GM12872 (cell line): ENCODE measurements at regions not wholly inside any gene's neighbourhood (a gene's known extent, or its start where the extent isn't known, plus 50 kb on each side); places are given as distances from the start of the nearest gene placed in this dataset.

ENCODE experiments used
- TF ChIP-seq, protein P1 (sequence below): IDR thresholded peaks from 3 replicates; pipeline ENCODE4 v1.5.1; 2011; ENCODE audit warnings: low read depth, mild to moderate bottlenecking, low read length, moderate library complexity; ENCODE audit not compliant: insufficient read depth

DNA sequence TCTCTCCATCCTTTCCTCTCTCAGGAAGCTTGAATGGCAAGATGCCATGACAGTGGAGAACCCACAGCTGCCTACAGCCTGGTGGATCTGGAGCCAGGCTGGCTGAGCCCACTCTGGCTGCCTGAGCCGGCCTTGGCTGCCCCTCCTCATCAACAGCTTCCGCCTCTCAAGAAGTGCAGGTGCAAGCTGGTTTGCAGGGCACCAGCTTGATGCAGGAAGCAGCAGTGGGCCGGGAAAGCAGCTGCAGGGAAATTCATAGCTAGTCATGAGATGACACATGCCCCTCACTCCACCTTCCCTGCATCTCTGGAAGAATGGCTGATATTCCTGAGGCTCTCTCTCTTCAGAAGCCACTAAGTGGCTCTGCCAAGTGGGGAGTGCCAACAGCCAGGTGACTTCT, 289.1 kb downstream of the RPS29 start:
- TF ChIP-seq, protein P1, sequence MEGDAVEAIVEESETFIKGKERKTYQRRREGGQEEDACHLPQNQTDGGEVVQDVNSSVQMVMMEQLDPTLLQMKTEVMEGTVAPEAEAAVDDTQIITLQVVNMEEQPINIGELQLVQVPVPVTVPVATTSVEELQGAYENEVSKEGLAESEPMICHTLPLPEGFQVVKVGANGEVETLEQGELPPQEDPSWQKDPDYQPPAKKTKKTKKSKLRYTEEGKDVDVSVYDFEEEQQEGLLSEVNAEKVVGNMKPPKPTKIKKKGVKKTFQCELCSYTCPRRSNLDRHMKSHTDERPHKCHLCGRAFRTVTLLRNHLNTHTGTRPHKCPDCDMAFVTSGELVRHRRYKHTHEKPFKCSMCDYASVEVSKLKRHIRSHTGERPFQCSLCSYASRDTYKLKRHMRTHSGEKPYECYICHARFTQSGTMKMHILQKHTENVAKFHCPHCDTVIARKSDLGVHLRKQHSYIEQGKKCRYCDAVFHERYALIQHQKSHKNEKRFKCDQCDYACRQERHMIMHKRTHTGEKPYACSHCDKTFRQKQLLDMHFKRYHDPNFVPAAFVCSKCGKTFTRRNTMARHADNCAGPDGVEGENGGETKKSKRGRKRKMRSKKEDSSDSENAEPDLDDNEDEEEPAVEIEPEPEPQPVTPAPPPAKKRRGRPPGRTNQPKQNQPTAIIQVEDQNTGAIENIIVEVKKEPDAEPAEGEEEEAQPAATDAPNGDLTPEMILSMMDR, result no peak

DNA sequence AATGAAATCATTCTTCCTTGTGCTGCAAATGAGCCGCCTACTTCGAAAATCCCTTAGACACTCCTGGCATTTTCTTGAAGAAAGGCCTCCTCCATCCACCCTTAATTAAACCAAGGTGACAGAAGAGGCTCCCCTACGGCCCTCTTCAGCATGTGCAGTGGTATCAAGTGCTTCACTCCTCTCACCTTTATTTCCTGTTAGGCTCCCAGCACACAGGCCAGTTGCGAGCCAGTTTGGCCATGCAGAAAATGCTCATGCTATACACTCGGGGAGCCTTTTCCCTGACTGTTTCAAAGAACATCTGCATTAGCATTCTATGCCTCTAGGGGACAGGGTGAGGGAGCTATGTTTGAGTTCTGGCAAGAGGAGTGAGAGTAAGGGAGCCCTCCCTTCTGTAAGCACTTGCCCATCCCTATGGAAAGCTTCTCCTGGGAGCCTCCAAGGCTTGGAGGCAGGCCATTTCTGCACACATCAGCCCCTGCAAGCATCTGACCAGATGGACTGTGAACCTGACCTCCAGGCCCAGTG, 291.5 kb downstream of the RPS29 start:
- TF ChIP-seq, protein P1, result 0 out of 3 replicates have a peak, but pooled peaks have one; percentile 1

DNA sequence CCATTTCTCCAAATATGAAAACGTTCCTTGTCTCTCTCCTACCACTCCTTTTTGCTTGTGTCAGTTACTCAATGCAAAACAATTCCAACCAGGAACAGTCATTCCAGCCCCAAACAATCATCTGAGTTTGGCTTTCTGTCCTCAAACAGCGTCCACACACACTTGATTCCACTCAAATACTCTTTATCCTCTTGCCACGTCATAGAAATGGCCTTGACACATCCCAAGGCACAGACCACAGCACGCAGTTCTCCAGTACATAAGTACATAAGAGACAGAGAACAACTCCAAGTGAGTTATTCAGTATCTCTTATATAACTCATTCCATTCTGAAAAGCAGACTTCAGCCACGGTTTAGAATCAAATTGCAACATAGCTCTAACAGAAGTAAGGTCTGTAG, 299.2 kb downstream of the RPS29 start:
- TF ChIP-seq, protein P1, result no peak

DNA sequence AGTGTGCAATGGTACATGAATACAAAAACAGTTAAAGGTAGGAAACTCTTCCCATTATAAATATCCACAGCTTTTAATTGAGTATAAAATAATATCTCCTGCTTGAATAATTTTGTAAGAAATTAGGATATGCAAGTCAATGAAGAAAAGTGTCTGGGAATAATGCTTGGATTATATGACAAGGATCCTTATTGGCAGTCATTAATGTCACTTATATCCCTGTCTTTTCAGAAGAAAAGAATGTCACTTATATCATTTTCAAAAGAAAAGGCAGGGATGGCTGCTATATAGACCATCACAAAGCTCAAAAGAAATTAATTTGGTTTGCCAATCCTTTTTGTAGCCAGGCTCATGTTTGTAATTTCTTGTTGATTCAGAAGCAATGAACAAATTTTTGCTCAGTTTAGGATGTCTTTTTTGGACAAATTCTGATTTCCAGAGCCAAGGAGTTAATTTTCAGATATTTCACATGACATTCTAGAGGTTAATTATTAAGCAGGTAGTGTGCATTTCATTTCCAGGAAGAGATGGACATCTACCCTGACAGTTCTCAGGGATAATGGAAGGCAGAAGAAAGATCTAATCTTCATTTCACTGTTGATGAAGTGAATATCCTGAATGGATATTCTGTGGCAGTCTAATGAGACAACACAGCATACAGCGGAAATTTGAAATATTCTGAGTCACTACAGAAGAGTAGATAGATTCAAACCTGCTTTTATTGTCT, 299.8 kb downstream of the RPS29 start:
- TF ChIP-seq, protein P1, result no peak

DNA sequence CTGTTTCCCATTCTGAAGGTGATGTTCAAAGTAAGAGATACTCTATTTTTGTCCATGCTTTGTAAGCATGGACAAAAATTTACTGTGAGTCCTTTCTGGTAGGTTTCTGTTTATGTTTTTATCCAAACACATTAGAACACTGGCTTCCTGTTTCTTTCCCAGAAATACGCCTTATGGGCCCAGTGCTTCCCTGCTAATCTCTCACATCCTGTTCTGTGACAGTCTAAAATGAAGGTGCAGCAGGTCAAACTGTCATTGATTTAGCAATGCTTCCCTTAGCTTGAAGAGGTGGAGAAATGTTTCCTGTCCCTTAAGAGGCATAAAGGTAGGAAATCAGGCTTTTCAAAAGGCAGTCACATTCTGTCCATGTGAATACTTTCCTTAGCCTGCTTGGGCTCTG, 305.6 kb downstream of the RPS29 start:
- TF ChIP-seq, protein P1, result no peak

DNA sequence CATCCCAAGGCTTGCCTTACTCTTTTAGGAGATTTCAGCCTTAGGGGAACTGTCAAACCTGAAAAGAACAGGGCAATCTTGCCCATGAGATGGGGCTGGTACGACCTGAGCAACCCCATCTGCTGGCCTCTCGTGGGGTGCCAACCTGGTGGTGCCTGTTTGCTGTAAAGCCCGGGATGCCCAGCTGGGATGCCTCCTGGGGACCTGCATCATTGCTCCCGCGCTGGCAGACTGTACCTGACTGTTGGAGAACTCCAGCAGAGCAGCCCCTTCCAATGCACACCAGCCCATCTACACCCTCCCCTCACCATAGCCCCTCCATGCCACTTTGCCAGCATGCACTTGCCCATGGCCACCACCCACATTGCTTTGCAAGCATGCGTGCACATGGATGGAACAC, 335.7 kb downstream of the RPS29 start:
- TF ChIP-seq, protein P1, result no peak

DNA sequence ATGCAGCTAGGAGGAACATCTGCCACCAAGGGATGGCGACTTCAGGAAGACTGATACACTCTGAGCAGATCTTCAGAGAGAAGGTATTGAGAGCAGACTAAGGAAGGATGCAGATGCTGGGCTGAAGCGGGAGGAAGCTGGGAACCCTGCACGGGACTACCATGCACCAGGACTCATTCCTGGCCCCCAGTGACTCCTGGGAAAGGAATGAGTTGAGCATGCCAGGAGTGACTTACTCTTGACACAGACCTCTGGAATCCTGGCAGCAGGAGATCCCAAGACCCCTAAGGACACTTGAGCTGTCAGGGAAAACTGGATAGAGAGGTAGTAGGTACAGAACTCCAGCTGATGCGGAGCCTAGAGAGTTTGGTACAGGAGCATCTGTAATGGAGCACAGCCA, 336.1 kb downstream of the RPS29 start:
- TF ChIP-seq, protein P1, result no peak
